ENCODE measurements at regions not wholly inside any gene's neighbourhood (a gene's known extent, or its start where the extent isn't known, plus 50 kb on each side); places are given as distances from the start of the nearest gene placed in this dataset.

DNA sequence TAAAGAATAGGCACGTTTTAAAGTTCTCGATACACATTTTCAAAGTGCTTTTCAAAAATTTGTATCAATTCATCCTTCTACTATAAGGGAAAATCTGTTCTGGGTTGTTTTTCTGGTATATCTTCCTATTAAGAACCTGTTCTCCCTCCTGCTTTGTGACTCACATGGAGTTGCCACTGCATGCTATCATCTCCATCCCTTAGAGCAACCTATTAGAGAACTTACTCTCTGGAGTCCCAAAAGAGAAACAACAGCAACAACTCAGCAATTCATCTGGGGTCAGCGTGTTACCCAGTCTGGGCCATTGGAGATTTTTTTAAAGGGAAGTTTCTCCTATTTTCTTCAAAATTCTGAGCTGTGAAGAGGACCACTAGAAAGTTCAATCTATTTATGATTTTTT is 227.4 kb downstream of the HLX start:
- no peak for DNase-seq
- H3K27me3 Mint-ChIP-seq (ENCODE audit: insufficient read depth, unreplicated experiment): peaks cover 3% of the 10 kb centered on the region
- H3K27ac Mint-ChIP-seq (ENCODE audit: unreplicated experiment): no peak overlapping the region
- CTCF ChIA-PET: no interaction called here
- no peak overlapping the region for H3K4me3 ChIP-seq (ENCODE audit: low read depth, low read length)
- no peaks in the 10 kb centered on the region for H3K4me1 ChIP-seq
- no peaks in the 10 kb centered on the region for H3K36me3 Mint-ChIP-seq (ENCODE audit: insufficient read depth, unreplicated experiment)
- H3K36me3 ChIP-seq (ENCODE audit: control insufficient read depth, insufficient read depth, low read length): no peaks in the 10 kb centered on the region
- TF ChIP-seq, protein P1, sequence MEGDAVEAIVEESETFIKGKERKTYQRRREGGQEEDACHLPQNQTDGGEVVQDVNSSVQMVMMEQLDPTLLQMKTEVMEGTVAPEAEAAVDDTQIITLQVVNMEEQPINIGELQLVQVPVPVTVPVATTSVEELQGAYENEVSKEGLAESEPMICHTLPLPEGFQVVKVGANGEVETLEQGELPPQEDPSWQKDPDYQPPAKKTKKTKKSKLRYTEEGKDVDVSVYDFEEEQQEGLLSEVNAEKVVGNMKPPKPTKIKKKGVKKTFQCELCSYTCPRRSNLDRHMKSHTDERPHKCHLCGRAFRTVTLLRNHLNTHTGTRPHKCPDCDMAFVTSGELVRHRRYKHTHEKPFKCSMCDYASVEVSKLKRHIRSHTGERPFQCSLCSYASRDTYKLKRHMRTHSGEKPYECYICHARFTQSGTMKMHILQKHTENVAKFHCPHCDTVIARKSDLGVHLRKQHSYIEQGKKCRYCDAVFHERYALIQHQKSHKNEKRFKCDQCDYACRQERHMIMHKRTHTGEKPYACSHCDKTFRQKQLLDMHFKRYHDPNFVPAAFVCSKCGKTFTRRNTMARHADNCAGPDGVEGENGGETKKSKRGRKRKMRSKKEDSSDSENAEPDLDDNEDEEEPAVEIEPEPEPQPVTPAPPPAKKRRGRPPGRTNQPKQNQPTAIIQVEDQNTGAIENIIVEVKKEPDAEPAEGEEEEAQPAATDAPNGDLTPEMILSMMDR (IDR thresholded peaks at IDR 0.05; ENCODE audit: insufficient read depth in 1 of 2, low read depth in 1 of 2, low read length in 1 of 2, severe bottlenecking in 1 of 2, unreplicated experiment in 1 of 2): no peak
- intact Hi-C loops (cut with micrococcal nuclease; ENCODE audit: unreplicated experiment): no loop called here
- no peaks in the 10 kb centered on the region for H3K9me3 ChIP-seq
- no TSS peak for BruUV-seq (replicated peaks)
- no peaks in the 10 kb centered on the region for H3K9me3 Mint-ChIP-seq (ENCODE audit: unreplicated experiment)
- POLR2A ChIA-PET: no interaction called here
- H3K27me3 ChIP-seq (replicated peaks; ENCODE audit: control insufficient read depth, insufficient read depth, low read length): no peaks in the 10 kb centered on the region
- no peak overlapping the region for H3K4me3 Mint-ChIP-seq (ENCODE audit: unreplicated experiment)
- H3K4me1 Mint-ChIP-seq (ENCODE audit: low read depth, unreplicated experiment): peaks cover 6% of the 10 kb centered on the region

DNA sequence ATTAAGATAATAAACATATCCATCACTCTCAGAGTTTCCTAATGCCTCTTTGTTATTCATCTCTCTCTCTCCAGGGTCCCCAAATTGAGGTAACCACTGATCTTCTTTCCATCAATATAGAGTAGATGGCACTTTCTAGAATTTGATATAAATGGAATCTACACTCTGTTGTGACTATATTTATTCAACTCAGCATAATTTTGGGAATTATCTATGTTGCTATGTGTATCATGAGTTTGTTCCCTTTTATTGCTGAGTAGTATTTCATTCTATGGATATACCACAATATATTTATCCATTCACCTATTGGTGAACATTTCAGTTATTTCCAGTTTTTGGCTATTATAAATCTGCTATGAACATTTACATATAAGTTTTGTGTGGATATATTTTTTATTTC is 230.7 kb downstream of the HLX start:
- no peak overlapping the region for H3K4me3 Mint-ChIP-seq (ENCODE audit: unreplicated experiment)
- POLR2A ChIA-PET: no interaction called here

DNA sequence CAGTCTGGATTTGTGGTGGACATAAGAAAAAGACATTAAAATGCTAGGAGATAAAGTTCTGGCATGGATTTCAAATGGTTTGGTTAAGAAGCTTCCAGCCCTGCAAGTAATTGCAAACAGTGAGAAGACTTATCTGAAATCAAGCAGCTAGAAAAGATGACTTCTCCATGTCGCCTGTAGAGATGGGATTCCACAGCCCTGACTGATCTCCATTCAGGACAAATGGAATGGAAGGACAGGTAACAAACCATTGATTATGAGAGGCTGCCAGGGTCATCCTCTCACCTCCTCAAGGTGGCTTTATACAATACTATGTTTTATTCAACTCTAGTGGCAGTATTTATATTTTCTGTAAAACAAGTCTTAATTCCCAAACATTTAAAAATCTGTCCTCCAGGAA is 237.9 kb downstream of the HLX start:
- H3K36me3 Mint-ChIP-seq (ENCODE audit: insufficient read depth, unreplicated experiment): no peaks in the 10 kb centered on the region

More for the DNA sequence above, 230.7 kb downstream of the HLX start:
- CTCF ChIA-PET: no interaction called here
- H3K9me3 ChIP-seq: no peaks in the 10 kb centered on the region
- intact Hi-C loops (cut with micrococcal nuclease; ENCODE audit: unreplicated experiment): no loop called here
- Mint-ChIP-seq H3K27me3 (ENCODE audit: insufficient read depth, unreplicated experiment) (peaks cover 3% of the 10 kb centered on the region), H3K36me3 (ENCODE audit: insufficient read depth, unreplicated experiment) (no peaks in the 10 kb centered on the region), H3K4me1 (ENCODE audit: low read depth, unreplicated experiment) (peaks cover 6% of the 10 kb centered on the region), H3K27ac (ENCODE audit: unreplicated experiment) (no peak overlapping the region), H3K9me3 (ENCODE audit: unreplicated experiment) (no peaks in the 10 kb centered on the region)
- no peaks in the 10 kb centered on the region for H3K36me3 ChIP-seq (ENCODE audit: control insufficient read depth, insufficient read depth, low read length)
- H3K4me3 ChIP-seq (ENCODE audit: low read depth, low read length): no peak overlapping the region
- H3K27me3 ChIP-seq (replicated peaks; ENCODE audit: control insufficient read depth, insufficient read depth, low read length): no peaks in the 10 kb centered on the region
- no peak for DNase-seq
- no TSS peak for BruUV-seq (replicated peaks)
- no peaks in the 10 kb centered on the region for H3K4me1 ChIP-seq
- TF ChIP-seq, protein P1 (IDR thresholded peaks at IDR 0.05; ENCODE audit: insufficient read depth in 1 of 2, low read depth in 1 of 2, low read length in 1 of 2, severe bottlenecking in 1 of 2, unreplicated experiment in 1 of 2): no peak

More for the DNA sequence above, 237.9 kb downstream of the HLX start:
- intact Hi-C loops (cut with micrococcal nuclease; ENCODE audit: unreplicated experiment): no loop called here
- no peak for DNase-seq
- Histone ChIP-seq H3K27me3 (replicated peaks; ENCODE audit: control insufficient read depth, insufficient read depth, low read length) (no peaks in the 10 kb centered on the region), H3K36me3 (ENCODE audit: control insufficient read depth, insufficient read depth, low read length) (no peaks in the 10 kb centered on the region), H3K4me3 (ENCODE audit: low read depth, low read length) (no peak overlapping the region), H3K9me3 (no peaks in the 10 kb centered on the region), H3K4me1 (no peaks in the 10 kb centered on the region)
- Mint-ChIP-seq H3K4me1 (ENCODE audit: low read depth, unreplicated experiment) (no peaks in the 10 kb centered on the region), H3K27ac (ENCODE audit: unreplicated experiment) (no peak overlapping the region), H3K27me3 (ENCODE audit: insufficient read depth, unreplicated experiment) (peaks cover 5% of the 10 kb centered on the region), H3K9me3 (ENCODE audit: unreplicated experiment) (no peaks in the 10 kb centered on the region), H3K4me3 (ENCODE audit: unreplicated experiment) (no peak overlapping the region)
- BruUV-seq (replicated peaks): no TSS peak
- CTCF ChIA-PET: no interaction called here
- TF ChIP-seq, protein P1 (IDR thresholded peaks at IDR 0.05; ENCODE audit: insufficient read depth in 1 of 2, low read depth in 1 of 2, low read length in 1 of 2, severe bottlenecking in 1 of 2, unreplicated experiment in 1 of 2): no peak
- POLR2A ChIA-PET: no interaction called here

All from Caco-2 (cell line).